SIG-M5 treated with dmso at 0.1 percent for 504 hours (cell line): ENCODE measurements at regions not wholly inside any gene's neighbourhood (a gene's known extent, or its start where the extent isn't known, plus 50 kb on each side); places are given as distances from the start of the nearest gene placed in this dataset.
"Not testable (repeated sequence)": the region's sequence is repeated elsewhere in the genome, so short reads cannot be mapped to it uniquely, and the experiment has no call there.

Experiments used
- DNase-seq: peaks from one replicate; lab custom pipeline; 2025; ENCODE audit not compliant: unreplicated experiment; lab: John Stamatoyannopoulos, UW

- DNase-seq, result peak; percentile 43
These were observed 77.9 kb upstream of the PWP1 start for GRCh38 chr12:107607464-107608392.

DNA sequence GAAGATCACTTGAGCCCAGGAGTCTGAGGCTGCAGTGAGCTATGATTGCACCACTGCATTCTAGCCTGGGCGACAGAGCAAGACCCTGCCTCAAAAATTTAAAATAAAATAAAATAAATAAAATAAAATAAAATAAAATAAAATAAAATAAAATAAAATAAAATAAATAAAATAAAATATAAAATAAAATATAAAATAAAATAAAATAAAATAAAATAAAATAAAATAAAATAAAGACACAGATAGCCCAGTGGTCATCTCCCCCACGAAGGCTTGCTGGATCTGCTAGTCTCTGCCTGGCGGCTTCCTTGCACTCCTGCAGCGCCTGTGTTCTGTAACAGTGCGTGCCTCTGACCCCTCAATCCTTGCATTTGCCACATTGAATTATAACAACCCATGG, 76.8 kb upstream of the PWP1 start:
- not testable (repeated sequence) for DNase-seq

DNA sequence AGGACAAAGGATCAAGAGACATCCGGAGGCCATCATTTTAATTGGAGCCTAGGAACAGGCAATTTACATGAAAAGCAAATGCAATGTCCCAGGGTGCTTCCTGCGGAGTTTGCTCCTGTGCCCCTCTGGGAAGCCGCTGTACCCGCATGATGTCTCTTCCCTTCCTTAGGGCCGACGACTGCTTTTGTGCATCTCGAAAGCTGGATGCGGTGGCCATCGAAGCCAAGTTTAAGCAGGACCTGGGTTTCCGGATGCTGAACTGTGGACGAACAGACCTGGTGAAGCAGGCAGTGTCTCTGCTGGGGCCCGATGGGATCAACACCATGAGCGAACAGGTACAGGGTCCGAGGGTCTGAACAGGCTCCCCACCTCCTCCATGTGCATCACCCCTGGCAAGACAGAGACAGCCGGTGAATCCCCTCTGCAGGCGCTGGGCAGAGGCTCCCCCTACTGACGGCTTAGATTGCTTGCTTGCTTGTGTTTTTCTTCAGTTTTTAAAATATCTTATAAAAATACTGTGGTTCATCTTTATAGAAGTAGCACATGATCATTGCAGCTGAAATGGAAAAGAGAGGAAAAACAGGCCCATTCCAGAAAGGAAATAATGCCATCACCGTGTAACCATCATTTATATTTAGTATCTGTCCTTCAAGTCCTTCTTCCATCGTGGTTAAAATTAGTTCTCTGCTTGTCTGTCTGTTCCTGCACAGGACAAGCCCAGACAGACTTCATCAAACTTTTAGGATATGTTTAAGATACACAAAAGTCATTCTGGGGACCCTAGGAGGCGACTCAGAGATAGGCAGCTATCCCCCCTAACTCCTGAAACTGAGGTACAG, 75.4 kb upstream of the PWP1 start:
- peak; percentile 5 for DNase-seq

- DNase-seq, result no peak
These were observed 73.1 kb upstream of the PWP1 start for GRCh38 chr12:107612508-107612907.

- no peak for DNase-seq
These were observed 68.7 kb upstream of the PWP1 start for GRCh38 chr12:107616941-107617340.

- no peak for DNase-seq
These were observed 67.5 kb upstream of the PWP1 start for GRCh38 chr12:107618106-107618505.

- DNase-seq, result no peak
These were observed 65.8 kb upstream of the PWP1 start for GRCh38 chr12:107619831-107620230.

GRCh38 chr12:107622001-107622400, 63.6 kb upstream of the PWP1 start:
- no peak for DNase-seq

DNA sequence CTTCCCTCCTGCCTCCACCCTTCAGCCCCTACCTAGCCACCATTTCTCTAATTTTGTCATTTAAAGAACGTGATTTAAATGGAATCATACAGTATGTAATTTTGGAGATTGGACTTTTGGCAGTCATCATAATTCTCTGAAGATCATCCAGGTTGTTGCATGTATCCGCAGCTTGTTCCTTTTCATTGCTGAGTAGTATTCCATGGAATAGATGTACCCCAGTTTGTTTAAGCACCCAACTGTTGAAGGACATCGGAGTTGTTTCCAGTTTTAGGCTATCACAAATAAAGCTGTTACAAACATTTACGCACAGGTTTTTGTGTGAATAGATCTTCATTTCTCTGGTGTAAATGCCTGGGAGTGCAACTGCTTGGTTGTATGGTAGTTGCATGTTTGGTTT, 61.1 kb upstream of the PWP1 start:
- DNase-seq, result no peak

GRCh38 chr12:107631715-107632114, 53.9 kb upstream of the PWP1 start:
- DNase-seq, result no peak

GRCh38 chr12:107632246-107632645, 53.4 kb upstream of the PWP1 start:
- no peak for DNase-seq

- DNase-seq, result no peak
These were observed 51.1 kb upstream of the PWP1 start for GRCh38 chr12:107634530-107634929.

DNA sequence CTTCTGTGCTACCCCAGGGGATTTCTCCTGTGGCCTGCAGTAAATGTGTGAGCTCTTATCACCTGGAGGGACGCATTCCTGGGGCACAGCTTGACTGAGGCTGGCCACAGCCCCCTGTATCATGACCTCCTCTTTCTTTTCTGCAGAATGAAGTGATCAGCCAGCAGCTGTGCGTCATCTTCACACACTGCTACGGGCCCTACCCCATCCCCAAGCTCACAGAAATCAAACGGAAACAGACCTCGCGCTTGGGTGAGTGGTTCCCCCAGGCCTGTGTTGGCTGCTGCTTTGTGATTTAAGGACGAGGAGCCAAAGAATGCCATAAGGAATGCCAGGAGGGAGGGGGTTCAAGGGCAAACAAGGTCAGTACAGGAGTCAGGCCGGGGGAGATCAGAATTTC, 50.5 kb upstream of the PWP1 start:
- DNase-seq, result no peak
